ENCODE measurements at regions not wholly inside any gene's neighbourhood (a gene's known extent, or its start where the extent isn't known, plus 50 kb on each side); places are given as distances from the start of the nearest gene placed in this dataset.

- TF ChIP-seq CTCF (IDR thresholded peaks at IDR 0.05; ENCODE audit: borderline replicate concordance, insufficient read depth, low read depth, low read length), result no peak
- no peak overlapping the region for H3K4me3 ChIP-seq (ENCODE audit: low read depth, low read length)
These were observed 140.3 kb downstream of the CCT6B start for GRCh38 chr17:34820922-34821321.

- no peak for TF ChIP-seq CTCF (IDR thresholded peaks at IDR 0.05; ENCODE audit: borderline replicate concordance, insufficient read depth, low read depth, low read length)
- H3K4me3 ChIP-seq (ENCODE audit: low read depth, low read length), result no peak overlapping the region
These were observed 140.9 kb downstream of the CCT6B start for GRCh38 chr17:34820248-34820801.

- TF ChIP-seq CTCF (IDR thresholded peaks at IDR 0.05; ENCODE audit: borderline replicate concordance, insufficient read depth, low read depth, low read length), result no peak
These were observed 143.8 kb downstream of the CCT6B start for GRCh38 chr17:34817252-34818035.

GRCh38 chr17:34816848-34817247 lies 144.4 kb downstream of the CCT6B start:
- no peak overlapping the region for H3K4me3 ChIP-seq (ENCODE audit: low read depth, low read length)
- no peak for TF ChIP-seq CTCF (IDR thresholded peaks at IDR 0.05; ENCODE audit: borderline replicate concordance, insufficient read depth, low read depth, low read length)

More at GRCh38 chr17:34817252-34818035, 143.8 kb downstream of the CCT6B start:
- no peak overlapping the region for H3K4me3 ChIP-seq (ENCODE audit: low read depth, low read length)

GRCh38 chr17:34813290-34813689 lies 148.0 kb downstream of the CCT6B start:
- H3K4me3 ChIP-seq (ENCODE audit: low read depth, low read length), result no peak overlapping the region
- TF ChIP-seq CTCF (IDR thresholded peaks at IDR 0.05; ENCODE audit: borderline replicate concordance, insufficient read depth, low read depth, low read length), result no peak

- TF ChIP-seq CTCF (IDR thresholded peaks at IDR 0.05; ENCODE audit: borderline replicate concordance, insufficient read depth, low read depth, low read length), result no peak
- H3K4me3 ChIP-seq (ENCODE audit: low read depth, low read length), result no peak overlapping the region
These were observed 149.7 kb downstream of the CCT6B start for GRCh38 chr17:34811561-34811960.

- no peak overlapping the region for H3K4me3 ChIP-seq (ENCODE audit: low read depth, low read length)
- no peak for TF ChIP-seq CTCF (IDR thresholded peaks at IDR 0.05; ENCODE audit: borderline replicate concordance, insufficient read depth, low read depth, low read length)
These were observed 160.6 kb downstream of the CCT6B start for GRCh38 chr17:34800661-34801060.

Data from GM12875 (cell line).